ENCODE measurements at regions not wholly inside any gene's neighbourhood (a gene's known extent, or its start where the extent isn't known, plus 50 kb on each side); places are given as distances from the start of the nearest gene placed in this dataset.

DNA sequence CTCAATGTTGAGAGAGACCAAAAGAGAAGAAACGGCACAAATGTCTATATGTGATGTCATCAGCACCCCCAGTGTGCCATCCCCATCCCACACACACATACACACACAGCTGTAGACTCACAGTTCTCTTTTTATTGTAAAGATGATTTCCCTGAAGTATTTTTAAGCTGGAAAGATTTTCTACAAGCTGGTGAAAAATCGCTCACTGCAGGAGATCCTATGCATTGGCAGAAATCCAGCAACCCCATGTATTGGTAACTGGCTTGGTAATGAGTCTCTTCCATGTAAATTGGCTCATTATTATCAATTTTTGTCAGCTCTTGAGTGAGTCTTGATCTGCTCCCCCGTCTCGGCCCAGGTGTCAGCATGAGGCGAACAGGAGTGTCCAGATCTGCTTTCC, 107.1 kb upstream of the UQCRFS1 start:
- Histone ChIP-seq H3K4me3 (ENCODE audit: low read length in 2 of 2) (no peak overlapping the region), H3K27me3 (ENCODE audit: control insufficient read depth in 2 of 2, insufficient read depth in 2 of 2, low read length in 2 of 2) (no peaks in the 10 kb centered on the region), H3K4me1 (ENCODE audit: control insufficient read depth in 2 of 2, insufficient read depth in 2 of 2, low read length in 2 of 2) (no peaks in the 10 kb centered on the region), H3K36me3 (ENCODE audit: control insufficient read depth in 2 of 2, insufficient read depth in 2 of 2, low read length in 2 of 2) (no peaks in the 10 kb centered on the region), H3K9ac (ENCODE audit: low read depth in 1 of 2, low read length in 2 of 2) (no peak overlapping the region), H3K27ac (ENCODE audit: low read depth in 2 of 2, low read length in 2 of 2) (no peak overlapping the region), H3K9me3 (ENCODE audit: control insufficient read depth in 2 of 2, low read length in 2 of 2) (no peaks in the 10 kb centered on the region)

GRCh38 chr19:29320618-29321017, 107.7 kb upstream of the UQCRFS1 start:
- Histone ChIP-seq H3K9me3 (ENCODE audit: control insufficient read depth in 2 of 2, low read length in 2 of 2) (no peaks in the 10 kb centered on the region), H3K27ac (ENCODE audit: low read depth in 2 of 2, low read length in 2 of 2) (no peak overlapping the region), H3K9ac (ENCODE audit: low read depth in 1 of 2, low read length in 2 of 2) (no peak overlapping the region), H3K4me1 (ENCODE audit: control insufficient read depth in 2 of 2, insufficient read depth in 2 of 2, low read length in 2 of 2) (no peaks in the 10 kb centered on the region), H3K36me3 (ENCODE audit: control insufficient read depth in 2 of 2, insufficient read depth in 2 of 2, low read length in 2 of 2) (no peaks in the 10 kb centered on the region), H3K27me3 (ENCODE audit: control insufficient read depth in 2 of 2, insufficient read depth in 2 of 2, low read length in 2 of 2) (no peaks in the 10 kb centered on the region), H3K4me3 (ENCODE audit: low read length in 2 of 2) (no peak overlapping the region)

GRCh38 chr19:29321116-29321515, 108.2 kb upstream of the UQCRFS1 start:
- Histone ChIP-seq H3K36me3 (ENCODE audit: control insufficient read depth in 2 of 2, insufficient read depth in 2 of 2, low read length in 2 of 2) (no peaks in the 10 kb centered on the region), H3K4me1 (ENCODE audit: control insufficient read depth in 2 of 2, insufficient read depth in 2 of 2, low read length in 2 of 2) (no peaks in the 10 kb centered on the region), H3K9me3 (ENCODE audit: control insufficient read depth in 2 of 2, low read length in 2 of 2) (no peaks in the 10 kb centered on the region), H3K4me3 (ENCODE audit: low read length in 2 of 2) (no peak overlapping the region), H3K27me3 (ENCODE audit: control insufficient read depth in 2 of 2, insufficient read depth in 2 of 2, low read length in 2 of 2) (no peaks in the 10 kb centered on the region), H3K27ac (ENCODE audit: low read depth in 2 of 2, low read length in 2 of 2) (no peak overlapping the region), H3K9ac (ENCODE audit: low read depth in 1 of 2, low read length in 2 of 2) (no peak overlapping the region)

DNA sequence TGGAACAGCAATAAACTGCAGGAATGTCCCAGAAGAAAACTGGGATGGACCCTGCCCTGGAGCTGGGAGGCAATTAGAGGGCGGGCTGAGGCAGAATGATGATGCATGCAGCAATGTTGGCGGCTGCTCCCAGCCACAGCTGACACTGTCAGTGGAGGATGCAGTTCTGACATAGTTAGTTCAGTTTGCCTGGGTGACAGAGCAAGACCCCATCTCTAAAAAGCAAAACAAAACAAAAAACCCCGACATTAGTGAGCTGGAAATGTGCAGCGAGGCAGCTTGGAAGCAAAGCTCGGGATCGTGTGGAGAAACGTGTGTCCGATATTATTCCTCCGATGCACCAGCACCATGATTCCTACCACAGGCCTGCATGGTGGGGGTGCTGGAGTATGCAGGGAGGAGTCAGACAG, 110.1 kb upstream of the UQCRFS1 start:
- H3K9me3 ChIP-seq (ENCODE audit: control insufficient read depth in 2 of 2, low read length in 2 of 2), result no peaks in the 10 kb centered on the region
- no peak overlapping the region for H3K9ac ChIP-seq (ENCODE audit: low read depth in 1 of 2, low read length in 2 of 2)
- no peaks in the 10 kb centered on the region for H3K4me1 ChIP-seq (ENCODE audit: control insufficient read depth in 2 of 2, insufficient read depth in 2 of 2, low read length in 2 of 2)
- no peak overlapping the region for H3K27ac ChIP-seq (ENCODE audit: low read depth in 2 of 2, low read length in 2 of 2)
- H3K4me3 ChIP-seq (ENCODE audit: low read length in 2 of 2), result no peak overlapping the region
- peaks cover 0 to 4% of the 10 kb centered on the region in 2 donors for H3K27me3 ChIP-seq (ENCODE audit: control insufficient read depth in 2 of 2, insufficient read depth in 2 of 2, low read length in 2 of 2)
- H3K36me3 ChIP-seq (ENCODE audit: control insufficient read depth in 2 of 2, insufficient read depth in 2 of 2, low read length in 2 of 2), result no peaks in the 10 kb centered on the region

DNA sequence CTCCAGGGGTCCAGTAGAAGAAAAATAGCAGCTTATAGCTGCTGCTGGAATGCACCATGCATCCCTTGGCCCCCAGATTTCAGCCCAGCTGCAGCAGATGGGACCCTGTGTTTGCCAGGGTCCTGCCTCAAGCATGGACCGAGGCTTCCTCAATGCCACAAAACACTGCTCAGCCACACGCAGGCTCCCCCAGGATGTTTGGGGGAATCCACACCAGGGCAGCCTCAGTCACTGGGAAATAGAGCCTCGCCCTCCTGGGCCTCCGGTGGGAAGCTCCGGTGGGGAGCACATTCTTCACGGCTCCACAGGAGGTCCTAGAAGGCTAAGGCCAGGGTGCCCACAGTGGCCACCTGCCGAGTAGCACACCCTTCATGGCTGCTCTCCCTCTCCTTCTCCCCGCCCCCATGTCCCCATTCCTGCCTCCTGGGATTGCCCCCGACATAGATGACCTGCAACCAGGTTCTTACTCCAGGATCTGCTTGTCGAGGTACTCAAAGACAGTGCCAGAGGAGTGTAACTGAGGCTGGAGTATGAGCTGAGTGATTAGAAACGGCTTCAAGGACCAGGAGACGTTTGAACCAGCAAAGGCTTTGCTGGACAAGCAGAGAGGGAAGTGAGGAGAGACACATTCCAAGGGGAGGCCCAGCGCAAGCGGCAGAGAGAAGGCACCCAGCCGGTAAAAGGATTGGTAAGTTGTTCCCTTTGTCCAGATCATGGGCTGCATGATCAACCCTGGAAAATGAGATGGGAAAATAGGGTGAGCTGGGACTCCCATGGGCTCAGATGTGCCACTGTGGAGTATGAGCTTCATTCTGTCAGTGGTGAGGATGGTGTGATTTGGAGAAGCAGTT, 110.7 kb upstream of the UQCRFS1 start:
- Histone ChIP-seq H3K4me1 (ENCODE audit: control insufficient read depth in 2 of 2, insufficient read depth in 2 of 2, low read length in 2 of 2) (no peaks in the 10 kb centered on the region), H3K27ac (ENCODE audit: low read depth in 2 of 2, low read length in 2 of 2) (no peak overlapping the region), H3K9ac (ENCODE audit: low read depth in 1 of 2, low read length in 2 of 2) (no peak overlapping the region), H3K36me3 (ENCODE audit: control insufficient read depth in 2 of 2, insufficient read depth in 2 of 2, low read length in 2 of 2) (no peaks in the 10 kb centered on the region), H3K27me3 (ENCODE audit: control insufficient read depth in 2 of 2, insufficient read depth in 2 of 2, low read length in 2 of 2) (peaks cover 0 to 4% of the 10 kb centered on the region in 2 donors), H3K4me3 (ENCODE audit: low read length in 2 of 2) (no peak overlapping the region), H3K9me3 (ENCODE audit: control insufficient read depth in 2 of 2, low read length in 2 of 2) (no peaks in the 10 kb centered on the region)

- Histone ChIP-seq H3K36me3 (ENCODE audit: control insufficient read depth in 2 of 2, insufficient read depth in 2 of 2, low read length in 2 of 2) (no peaks in the 10 kb centered on the region), H3K9ac (ENCODE audit: low read depth in 1 of 2, low read length in 2 of 2) (no peak overlapping the region), H3K27ac (ENCODE audit: low read depth in 2 of 2, low read length in 2 of 2) (no peak overlapping the region), H3K9me3 (ENCODE audit: control insufficient read depth in 2 of 2, low read length in 2 of 2) (no peaks in the 10 kb centered on the region), H3K4me1 (ENCODE audit: control insufficient read depth in 2 of 2, insufficient read depth in 2 of 2, low read length in 2 of 2) (no peaks in the 10 kb centered on the region), H3K4me3 (ENCODE audit: low read length in 2 of 2) (no peak overlapping the region), H3K27me3 (ENCODE audit: control insufficient read depth in 2 of 2, insufficient read depth in 2 of 2, low read length in 2 of 2) (peaks cover 0 to 4% of the 10 kb centered on the region in 2 donors)
These were observed 111.3 kb upstream of the UQCRFS1 start for GRCh38 chr19:29324291-29324680.

DNA sequence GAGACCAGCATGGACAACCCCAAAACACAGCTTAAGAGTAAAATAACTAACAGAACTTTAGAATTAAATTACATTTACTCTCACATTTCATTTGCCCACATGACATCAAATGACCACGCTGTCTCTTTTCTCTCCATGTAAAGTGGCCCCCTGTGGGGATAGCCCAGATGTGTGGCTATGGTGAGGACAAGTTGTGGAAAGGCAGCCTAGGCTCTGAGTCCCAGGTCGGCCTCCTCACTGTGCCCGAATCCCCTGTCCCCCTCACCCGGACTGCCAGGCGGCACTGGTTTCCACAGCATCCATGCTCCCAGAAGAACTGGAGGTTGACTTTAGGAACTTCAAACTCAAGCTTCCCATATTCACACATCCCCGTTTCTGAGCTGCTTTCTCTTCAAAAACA, 111.8 kb upstream of the UQCRFS1 start:
- Histone ChIP-seq H3K9ac (ENCODE audit: low read depth in 1 of 2, low read length in 2 of 2) (no peak overlapping the region), H3K27ac (ENCODE audit: low read depth in 2 of 2, low read length in 2 of 2) (no peak overlapping the region), H3K36me3 (ENCODE audit: control insufficient read depth in 2 of 2, insufficient read depth in 2 of 2, low read length in 2 of 2) (no peaks in the 10 kb centered on the region), H3K4me1 (ENCODE audit: control insufficient read depth in 2 of 2, insufficient read depth in 2 of 2, low read length in 2 of 2) (no peaks in the 10 kb centered on the region), H3K9me3 (ENCODE audit: control insufficient read depth in 2 of 2, low read length in 2 of 2) (no peaks in the 10 kb centered on the region), H3K27me3 (ENCODE audit: control insufficient read depth in 2 of 2, insufficient read depth in 2 of 2, low read length in 2 of 2) (peaks cover 0 to 4% of the 10 kb centered on the region in 2 donors), H3K4me3 (ENCODE audit: low read length in 2 of 2) (no peak overlapping the region)

GRCh38 chr19:29325241-29325975, 112.5 kb upstream of the UQCRFS1 start:
- no peak overlapping the region for H3K27ac ChIP-seq (ENCODE audit: low read depth in 2 of 2, low read length in 2 of 2)
- H3K4me3 ChIP-seq (ENCODE audit: low read length in 2 of 2), result no peak overlapping the region
- no peak overlapping the region for H3K9ac ChIP-seq (ENCODE audit: low read depth in 1 of 2, low read length in 2 of 2)
- no peaks in the 10 kb centered on the region for H3K36me3 ChIP-seq (ENCODE audit: control insufficient read depth in 2 of 2, insufficient read depth in 2 of 2, low read length in 2 of 2)
- H3K9me3 ChIP-seq (ENCODE audit: control insufficient read depth in 2 of 2, low read length in 2 of 2), result peaks cover 0 to under 1% of the 10 kb centered on the region in 2 donors
- no peaks in the 10 kb centered on the region for H3K4me1 ChIP-seq (ENCODE audit: control insufficient read depth in 2 of 2, insufficient read depth in 2 of 2, low read length in 2 of 2)
- H3K27me3 ChIP-seq (ENCODE audit: control insufficient read depth in 2 of 2, insufficient read depth in 2 of 2, low read length in 2 of 2), result peaks cover 0 to 4% of the 10 kb centered on the region in 2 donors

GRCh38 chr19:29326351-29326750, 113.4 kb upstream of the UQCRFS1 start:
- Histone ChIP-seq H3K27me3 (ENCODE audit: control insufficient read depth in 2 of 2, insufficient read depth in 2 of 2, low read length in 2 of 2) (peaks cover 0 to 4% of the 10 kb centered on the region in 2 donors), H3K4me1 (ENCODE audit: control insufficient read depth in 2 of 2, insufficient read depth in 2 of 2, low read length in 2 of 2) (no peaks in the 10 kb centered on the region), H3K9ac (ENCODE audit: low read depth in 1 of 2, low read length in 2 of 2) (no peak overlapping the region), H3K27ac (ENCODE audit: low read depth in 2 of 2, low read length in 2 of 2) (no peak overlapping the region), H3K9me3 (ENCODE audit: control insufficient read depth in 2 of 2, low read length in 2 of 2) (peaks cover 0 to 2% of the 10 kb centered on the region in 2 donors), H3K36me3 (ENCODE audit: control insufficient read depth in 2 of 2, insufficient read depth in 2 of 2, low read length in 2 of 2) (no peaks in the 10 kb centered on the region), H3K4me3 (ENCODE audit: low read length in 2 of 2) (no peak overlapping the region)

All from mucosa of rectum (tissue), 2 donors.